ENCODE measurements at regions not wholly inside any gene's neighbourhood (a gene's known extent, or its start where the extent isn't known, plus 50 kb on each side); places are given as distances from the start of the nearest gene placed in this dataset.

- no peak overlapping the region for H3K4me3 ChIP-seq (ENCODE audit: low read length)
- no peak for DNase-seq (ENCODE audit: low read depth)
- TF ChIP-seq CTCF (conservative IDR thresholded peaks at IDR 0.05; ENCODE audit: low read depth, low read length): no peak
Observed at GRCh38 chr1:4319496-4319895, 334.9 kb upstream of the AJAP1 start.

- no peak for DNase-seq (ENCODE audit: low read depth)
- no peak overlapping the region for H3K4me3 ChIP-seq (ENCODE audit: low read length)
- no peak for TF ChIP-seq CTCF (conservative IDR thresholded peaks at IDR 0.05; ENCODE audit: low read depth, low read length)
Observed at GRCh38 chr1:4322881-4323280, 331.5 kb upstream of the AJAP1 start.

- DNase-seq (ENCODE audit: low read depth): no peak
- no peak for TF ChIP-seq CTCF (conservative IDR thresholded peaks at IDR 0.05; ENCODE audit: low read depth, low read length)
- H3K4me3 ChIP-seq (ENCODE audit: low read length): no peak overlapping the region
Observed at GRCh38 chr1:4323309-4323708, 331.1 kb upstream of the AJAP1 start.

GRCh38 chr1:4324525-4324924 lies 329.9 kb upstream of the AJAP1 start:
- no peak for TF ChIP-seq CTCF (conservative IDR thresholded peaks at IDR 0.05; ENCODE audit: low read depth, low read length)
- no peak for DNase-seq (ENCODE audit: low read depth)
- H3K4me3 ChIP-seq (ENCODE audit: low read length): no peak overlapping the region

GRCh38 chr1:4327142-4327541 lies 327.3 kb upstream of the AJAP1 start:
- TF ChIP-seq CTCF (conservative IDR thresholded peaks at IDR 0.05; ENCODE audit: low read depth, low read length): no peak
- no peak for DNase-seq (ENCODE audit: low read depth)
- H3K4me3 ChIP-seq (ENCODE audit: low read length): no peak overlapping the region

GRCh38 chr1:4328402-4329071 lies 325.9 kb upstream of the AJAP1 start:
- no peak for DNase-seq (ENCODE audit: low read depth)
- no peak overlapping the region for H3K4me3 ChIP-seq (ENCODE audit: low read length)
- TF ChIP-seq CTCF (conservative IDR thresholded peaks at IDR 0.05; ENCODE audit: low read depth, low read length): no peak
